ENCODE measurements at regions not wholly inside any gene's neighbourhood (a gene's known extent, or its start where the extent isn't known, plus 50 kb on each side); places are given as distances from the start of the nearest gene placed in this dataset.
"Not testable (repeated sequence)": the region's sequence is repeated elsewhere in the genome, so short reads cannot be mapped to it uniquely, and the experiment has no call there.

DNA sequence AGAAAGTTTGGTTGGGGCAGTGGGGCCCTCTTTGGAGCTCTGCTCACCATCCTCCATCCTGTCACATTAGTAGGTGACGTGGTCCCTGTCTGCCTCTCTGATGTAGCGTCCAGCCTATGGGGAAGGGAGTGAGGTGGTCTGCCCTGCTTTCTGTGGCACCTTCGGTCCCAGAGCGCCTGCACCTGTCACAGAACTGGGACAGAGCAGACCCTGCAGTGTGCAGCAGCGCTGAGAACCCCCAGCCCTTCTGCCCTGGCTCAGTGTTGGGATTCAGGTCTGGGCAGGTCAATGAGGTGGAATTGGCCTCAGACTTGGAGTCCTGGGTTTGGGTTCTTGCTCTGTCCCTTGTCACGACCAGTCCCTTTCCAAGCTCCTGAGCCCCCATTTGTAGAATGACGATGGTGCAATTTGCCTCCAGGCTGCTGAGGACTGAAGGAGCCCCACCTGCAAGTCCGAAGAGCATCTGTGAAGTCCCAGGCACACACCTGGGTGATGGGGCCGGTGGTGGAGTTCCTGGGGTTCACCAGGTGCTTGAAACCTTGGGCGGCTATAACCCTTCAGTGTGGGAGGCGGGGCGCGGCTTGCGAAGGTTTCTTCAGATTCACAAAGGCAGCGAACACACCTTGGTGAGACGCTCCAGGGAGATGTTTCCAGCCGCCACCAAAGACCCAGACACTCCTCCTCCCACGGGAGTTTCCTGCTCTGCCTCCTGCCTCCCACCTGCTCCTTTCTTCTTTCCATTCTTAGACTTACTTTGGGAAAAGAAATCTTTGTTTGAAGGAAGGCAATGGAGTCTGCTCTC lies 265.4 kb upstream of the HDAC4 start:
- no peak for DNase-seq (ENCODE audit: low read depth, low spot score)
- H3K4me3 ChIP-seq (ENCODE audit: low read length), result no peak overlapping the region

DNA sequence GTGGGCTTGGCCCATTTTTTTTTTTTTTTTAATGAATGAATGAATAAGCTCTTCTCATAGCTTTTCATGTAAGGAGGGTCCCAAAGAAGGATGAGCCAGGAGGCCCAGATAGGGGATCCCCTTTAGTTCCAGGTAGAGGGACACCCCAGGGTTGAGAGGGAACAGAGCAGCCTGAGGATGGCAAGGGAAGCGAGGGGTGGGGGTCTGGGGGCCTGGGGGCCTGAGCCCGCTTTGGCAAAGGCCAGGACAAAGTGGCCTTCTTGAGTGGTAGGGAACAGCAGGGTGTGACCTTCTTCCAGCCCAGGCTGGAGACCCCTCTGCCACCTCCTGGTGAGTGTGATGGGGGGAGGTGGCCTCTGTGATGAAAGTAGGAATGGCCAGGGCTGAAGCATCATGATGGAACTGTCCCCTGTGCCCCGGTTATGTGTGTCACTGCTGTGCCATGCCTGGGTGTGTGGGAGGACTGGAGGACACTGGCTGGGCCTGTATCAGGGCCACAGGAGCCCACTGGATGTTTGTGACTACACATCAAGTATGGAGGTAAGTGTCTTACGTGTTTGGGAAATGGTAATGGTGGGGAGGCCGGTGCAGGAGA lies 263.5 kb upstream of the HDAC4 start:
- no peak overlapping the region for H3K4me3 ChIP-seq (ENCODE audit: low read length)

DNA sequence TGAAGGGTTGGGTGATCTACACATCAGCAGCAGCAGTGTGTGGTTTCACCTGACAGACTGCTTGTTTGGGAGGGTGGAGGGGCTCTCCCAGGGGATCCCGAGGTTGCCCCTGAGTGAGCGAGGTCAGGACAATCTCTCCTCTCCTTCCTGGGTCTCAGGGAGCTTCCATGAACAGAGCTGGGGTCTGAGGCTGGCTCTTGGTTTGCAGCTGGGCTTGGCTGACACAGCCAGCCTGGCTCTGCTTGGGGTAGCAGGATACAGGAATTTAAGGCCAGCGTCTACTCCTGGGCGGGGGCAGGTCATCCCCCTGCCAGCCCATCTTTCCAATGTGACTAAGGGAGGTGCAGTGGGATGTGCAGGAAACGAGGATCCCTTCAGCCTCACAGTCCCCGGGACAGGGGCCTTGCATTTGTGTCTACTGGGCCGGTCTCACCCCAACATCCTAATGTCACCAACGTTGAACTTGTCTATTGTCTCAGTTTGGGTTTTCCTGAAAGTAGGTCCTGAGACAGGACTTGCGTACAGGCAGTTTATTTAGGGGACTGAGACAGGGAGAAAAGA lies 262.6 kb upstream of the HDAC4 start:
- DNase-seq (ENCODE audit: low read depth, low spot score), result no peak

More for the DNA sequence above, 263.5 kb upstream of the HDAC4 start:
- DNase-seq (ENCODE audit: low read depth, low spot score), result no peak

DNA sequence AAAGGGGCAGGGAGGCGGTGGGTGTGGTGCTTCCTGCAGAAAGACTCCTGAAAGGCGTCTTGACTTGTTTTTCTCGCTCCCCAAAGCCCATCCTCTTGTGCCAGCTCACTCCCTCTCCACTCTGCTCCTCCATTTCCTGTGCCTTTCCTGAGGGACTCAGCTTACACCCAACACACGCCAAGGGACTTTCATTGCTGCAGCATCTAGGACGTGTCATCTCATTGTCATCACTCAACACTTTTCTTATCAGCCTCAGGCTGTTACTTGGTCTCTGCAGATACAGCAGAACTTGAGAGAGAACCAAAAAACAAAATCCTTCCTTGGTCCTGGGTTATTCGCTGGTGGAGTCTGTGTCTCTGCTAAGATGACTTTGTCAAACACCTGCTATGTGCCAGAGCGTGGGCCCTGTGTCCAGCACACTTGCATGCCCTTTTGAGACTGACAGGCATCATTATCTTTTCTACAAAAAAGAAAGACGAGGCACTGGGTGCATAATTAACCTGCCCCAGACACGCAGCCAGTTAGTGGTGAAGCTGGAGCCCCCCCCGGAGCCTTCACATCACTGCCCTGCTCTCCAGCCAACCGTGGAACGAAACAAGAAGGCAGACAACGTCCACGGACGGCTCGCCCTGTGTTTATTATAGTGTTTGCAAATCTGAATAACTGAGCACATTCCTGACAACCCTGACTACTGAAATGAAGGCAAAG lies 261.7 kb upstream of the HDAC4 start:
- H3K4me3 ChIP-seq (ENCODE audit: low read length), result no peak overlapping the region
- DNase-seq (ENCODE audit: low read depth, low spot score), result no peak

More for the DNA sequence above, 262.6 kb upstream of the HDAC4 start:
- no peak overlapping the region for H3K4me3 ChIP-seq (ENCODE audit: low read length)

DNA sequence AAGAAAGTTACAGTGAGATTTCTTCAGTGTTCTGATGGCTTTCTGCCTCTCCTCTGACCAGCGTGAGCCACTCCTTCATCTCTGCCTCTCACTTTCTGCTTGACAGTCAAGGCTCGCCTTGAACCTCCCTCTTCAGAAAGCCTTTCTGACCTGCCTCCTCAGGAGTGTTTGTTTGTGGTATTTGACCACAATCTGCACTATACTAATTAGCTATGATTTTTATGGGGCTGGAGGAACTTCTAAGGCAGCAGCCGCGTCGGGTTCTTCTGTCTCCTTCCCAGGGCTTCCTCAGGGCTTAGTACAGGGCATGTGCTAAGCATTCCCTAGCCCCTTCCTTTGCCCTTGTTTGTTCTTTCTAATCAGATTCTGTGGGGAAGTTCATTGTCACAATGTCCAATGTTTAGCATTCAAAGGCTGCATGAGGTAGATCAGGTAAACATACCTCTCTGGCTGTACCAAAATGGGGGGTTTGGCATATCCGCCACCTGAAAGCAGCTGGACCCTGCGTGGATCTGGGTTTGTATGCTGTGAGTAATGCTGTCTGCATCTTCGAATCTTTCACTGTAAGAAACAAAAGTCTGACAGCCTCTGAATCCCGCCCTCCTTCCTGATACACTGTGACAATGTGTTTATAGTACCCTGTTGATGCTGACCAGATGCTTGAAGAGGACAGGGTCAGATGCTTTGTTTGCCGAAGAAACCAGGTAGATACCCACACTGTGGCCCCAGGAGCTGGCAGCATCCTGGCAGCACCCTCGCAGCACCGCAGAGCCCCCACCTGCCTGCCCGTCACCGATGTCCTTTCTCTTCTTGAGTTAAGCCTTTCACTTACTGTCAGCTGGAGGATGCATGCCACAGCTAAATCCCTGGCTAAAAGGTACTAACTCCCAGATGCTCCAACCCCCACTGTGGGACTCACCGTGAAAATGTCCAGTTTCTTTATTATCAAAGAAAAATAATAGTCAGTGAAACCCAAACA lies 260.8 kb upstream of the HDAC4 start:
- DNase-seq (ENCODE audit: low read depth, low spot score), result peak; percentile 25
- no peak overlapping the region for H3K4me3 ChIP-seq (ENCODE audit: low read length)

GRCh38 chr2:239660390-239661230 lies 259.8 kb upstream of the HDAC4 start:
- DNase-seq (ENCODE audit: low read depth, low spot score), result no peak
- no peak overlapping the region for H3K4me3 ChIP-seq (ENCODE audit: low read length)

DNA sequence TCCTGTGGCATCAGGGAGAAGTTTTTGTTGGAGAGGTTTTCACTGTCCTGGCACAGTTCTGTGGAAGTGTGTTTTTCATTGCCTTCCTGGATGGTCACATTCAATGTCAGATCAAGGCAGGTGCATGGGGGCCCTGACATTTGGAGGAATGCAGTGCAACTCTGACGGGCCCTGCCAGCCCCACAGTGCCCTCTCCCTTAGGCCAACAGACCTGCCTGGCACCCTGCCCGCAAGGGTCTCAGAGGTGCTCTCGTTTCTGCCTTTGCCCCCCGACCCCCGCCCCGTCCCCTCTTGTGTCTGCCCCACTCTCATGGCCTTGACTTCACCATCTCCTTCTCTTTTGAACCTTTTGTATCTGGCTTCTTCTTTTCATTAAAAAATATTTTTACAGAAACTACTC lies 257.2 kb upstream of the HDAC4 start:
- no peak overlapping the region for H3K4me3 ChIP-seq (ENCODE audit: low read length)
- DNase-seq (ENCODE audit: low read depth, low spot score), result no peak

- H3K4me3 ChIP-seq (ENCODE audit: low read length), result no peak overlapping the region
- DNase-seq (ENCODE audit: low read depth, low spot score), result no peak
Measured at GRCh38 chr2:239657236-239657635, 256.4 kb upstream of the HDAC4 start.

GRCh38 chr2:239654266-239654665 lies 253.4 kb upstream of the HDAC4 start:
- no peak overlapping the region for H3K4me3 ChIP-seq (ENCODE audit: low read length)
- DNase-seq (ENCODE audit: low read depth, low spot score), result no peak

DNA sequence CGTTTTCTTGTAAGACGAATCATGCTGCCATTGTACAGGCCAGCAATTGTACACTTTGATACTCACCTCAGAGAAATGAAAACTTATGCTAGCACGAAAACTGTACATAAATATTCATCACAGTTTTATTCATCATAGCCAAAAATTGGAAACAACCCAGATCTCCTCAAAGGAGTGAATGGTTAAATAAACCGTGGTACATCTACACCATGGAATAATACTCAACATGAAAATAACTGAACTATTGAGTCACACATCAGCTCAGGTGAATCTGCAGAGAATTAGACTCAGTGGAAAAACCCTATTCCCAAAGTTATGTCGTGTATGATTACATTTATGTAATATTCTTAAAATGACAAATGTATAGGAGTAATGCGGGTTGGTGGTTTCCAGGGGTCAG lies 251.0 kb upstream of the HDAC4 start:
- H3K4me3 ChIP-seq (ENCODE audit: low read length), result no peak overlapping the region
- DNase-seq (ENCODE audit: low read depth, low spot score), result no peak

- DNase-seq (ENCODE audit: low read depth, low spot score), result no peak
- no peak overlapping the region for H3K4me3 ChIP-seq (ENCODE audit: low read length)
Measured at GRCh38 chr2:239650674-239651073, 249.9 kb upstream of the HDAC4 start.

GRCh38 chr2:239649309-239649708 lies 248.5 kb upstream of the HDAC4 start:
- no peak for DNase-seq (ENCODE audit: low read depth, low spot score)
- H3K4me3 ChIP-seq (ENCODE audit: low read length), result no peak overlapping the region

DNA sequence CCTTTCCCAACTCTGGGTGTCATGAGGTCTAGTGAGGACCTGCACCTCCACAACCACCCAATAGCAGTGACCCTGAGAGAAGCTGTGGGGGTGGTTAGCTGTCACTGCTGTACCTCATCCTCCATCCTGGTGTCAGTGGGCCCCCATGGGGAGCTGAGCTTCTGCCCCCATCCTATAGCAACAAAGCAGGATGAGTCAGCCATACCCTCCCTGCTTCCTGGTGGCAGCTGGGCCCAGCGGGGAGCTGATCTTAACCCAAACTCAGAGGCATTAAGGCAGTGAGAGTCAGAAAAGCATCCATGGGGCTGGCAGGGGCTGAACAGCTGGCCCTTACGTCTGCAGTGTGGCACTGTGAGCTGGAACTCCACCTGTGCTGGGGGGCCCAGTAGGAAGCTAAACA lies 247.8 kb upstream of the HDAC4 start:
- no peak for DNase-seq (ENCODE audit: low read depth, low spot score)
- no peak overlapping the region for H3K4me3 ChIP-seq (ENCODE audit: low read length)

DNA sequence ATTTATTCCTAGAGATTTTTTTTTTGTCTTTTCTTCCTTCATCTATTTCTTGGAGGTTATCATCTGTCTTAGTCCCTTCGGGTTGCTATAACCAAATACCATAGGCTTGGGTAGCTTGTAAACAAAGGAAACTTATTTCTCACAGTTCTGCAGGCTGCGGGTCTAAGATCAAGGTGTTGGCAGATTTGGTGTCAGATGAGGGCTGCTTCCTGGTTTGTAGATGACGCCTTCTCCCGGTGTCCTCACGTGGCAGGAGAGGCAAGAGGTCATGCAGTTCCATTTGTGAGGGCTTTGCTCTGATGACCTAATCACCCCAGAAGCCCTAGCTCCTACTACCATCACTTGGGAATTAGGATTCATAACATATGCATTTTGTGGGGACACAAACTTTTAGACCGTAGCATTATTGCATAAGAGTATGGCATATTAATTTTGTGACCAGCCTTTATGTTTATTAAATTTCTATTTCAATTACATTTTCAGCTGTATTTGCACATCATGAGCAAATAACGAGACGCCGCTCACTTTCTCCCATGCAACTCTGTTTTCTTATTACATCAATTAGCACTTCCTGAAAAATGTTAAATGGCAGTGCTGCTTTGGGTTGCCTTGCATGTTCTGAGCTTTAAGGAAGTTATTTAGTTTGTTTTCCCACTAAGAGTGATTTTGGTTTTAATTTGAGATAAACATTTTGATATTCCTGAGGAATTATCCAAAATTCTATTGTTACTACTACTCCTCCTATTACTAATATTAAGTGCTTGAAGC lies 246.4 kb upstream of the HDAC4 start:
- no peak overlapping the region for H3K4me3 ChIP-seq (ENCODE audit: low read length)
- DNase-seq (ENCODE audit: low read depth, low spot score), result no peak

- DNase-seq (ENCODE audit: low read depth, low spot score), result no peak
- no peak overlapping the region for H3K4me3 ChIP-seq (ENCODE audit: low read length)
Measured at GRCh38 chr2:239646184-239646583, 245.4 kb upstream of the HDAC4 start.

GRCh38 chr2:239644594-239644993 lies 243.8 kb upstream of the HDAC4 start:
- DNase-seq (ENCODE audit: low read depth, low spot score); H3K4me3 ChIP-seq (ENCODE audit: low read length): not testable (repeated sequence)

- DNase-seq (ENCODE audit: low read depth, low spot score), result peak; percentile 50
- no peak overlapping the region for H3K4me3 ChIP-seq (ENCODE audit: low read length)
Measured at GRCh38 chr2:239644011-239644410, 243.2 kb upstream of the HDAC4 start.

Measured in Jurkat, Clone E6-1 (cell line).